ENCODE measurements at regions not wholly inside any gene's neighbourhood (a gene's known extent, or its start where the extent isn't known, plus 50 kb on each side); places are given as distances from the start of the nearest gene placed in this dataset.

DNA sequence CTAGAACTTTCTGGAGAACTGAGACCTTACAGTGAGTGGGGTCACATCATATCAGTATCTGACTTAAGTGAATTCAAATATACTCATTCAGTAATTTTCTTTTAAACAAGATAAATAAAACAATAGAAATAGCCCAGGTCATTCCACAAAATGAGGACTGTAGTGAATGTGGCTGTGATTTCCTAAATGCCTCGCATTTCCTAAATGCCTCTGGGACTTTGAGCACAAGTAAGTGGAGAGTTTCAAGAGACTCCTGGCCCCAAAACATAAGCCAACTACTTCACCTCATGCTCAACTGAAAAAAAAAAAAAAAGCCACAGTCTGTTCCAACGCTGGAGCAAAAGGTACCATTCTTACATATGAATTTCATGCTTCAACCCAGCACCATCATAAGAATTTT, 81.5 kb downstream of the ZNF281 start:
- no peak overlapping the region for H3K27ac ChIP-seq
- H3K4me3 ChIP-seq = no peak overlapping the region

DNA sequence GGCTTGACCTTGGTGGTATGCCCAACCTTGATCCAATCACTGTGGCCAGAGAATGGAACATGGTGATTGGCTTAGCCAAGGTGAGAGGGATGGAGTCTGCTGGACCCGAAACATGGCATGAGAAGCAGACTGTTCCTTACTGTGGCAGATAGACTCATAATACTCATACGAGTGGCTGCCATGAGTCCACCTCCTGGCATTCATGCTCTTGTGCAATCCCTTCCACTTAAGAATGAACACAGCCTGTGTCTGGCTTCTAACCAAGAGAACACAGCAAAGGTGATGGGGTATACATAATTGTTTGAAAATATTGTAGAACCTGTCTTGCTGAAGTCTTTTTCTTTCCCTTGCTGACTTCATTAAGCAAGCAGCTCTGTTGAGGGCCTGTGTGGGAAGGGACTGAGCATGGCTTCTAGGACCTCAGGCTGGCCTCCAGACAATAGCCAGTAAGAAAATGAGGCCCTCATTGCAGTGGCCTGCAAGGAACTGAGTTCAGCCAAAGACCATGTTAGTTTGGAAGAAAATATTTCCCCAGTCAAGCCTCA, 85.9 kb downstream of the ZNF281 start:
- H3K27ac ChIP-seq = no peak overlapping the region
- no peak overlapping the region for H3K4me3 ChIP-seq

DNA sequence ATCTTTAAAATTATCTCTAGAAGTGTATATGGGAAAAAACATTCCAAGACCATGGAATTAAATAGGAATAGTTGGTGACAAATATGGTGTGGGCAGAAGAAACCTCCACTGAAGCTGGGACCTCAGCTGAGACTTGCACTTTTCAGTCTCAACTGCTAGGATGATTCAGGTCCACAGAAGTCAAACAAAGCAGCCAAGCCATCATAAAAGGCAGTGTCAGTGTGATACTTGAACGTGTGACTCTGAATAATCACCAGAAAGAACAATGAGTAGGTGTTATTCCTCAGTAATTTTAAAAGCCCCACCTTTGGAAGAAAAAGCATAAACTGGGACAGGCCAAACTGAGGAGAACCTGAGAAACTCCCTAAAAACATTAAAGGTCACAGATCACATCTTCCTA, 90.7 kb downstream of the ZNF281 start:
- H3K4me3 ChIP-seq = no peak overlapping the region

DNA sequence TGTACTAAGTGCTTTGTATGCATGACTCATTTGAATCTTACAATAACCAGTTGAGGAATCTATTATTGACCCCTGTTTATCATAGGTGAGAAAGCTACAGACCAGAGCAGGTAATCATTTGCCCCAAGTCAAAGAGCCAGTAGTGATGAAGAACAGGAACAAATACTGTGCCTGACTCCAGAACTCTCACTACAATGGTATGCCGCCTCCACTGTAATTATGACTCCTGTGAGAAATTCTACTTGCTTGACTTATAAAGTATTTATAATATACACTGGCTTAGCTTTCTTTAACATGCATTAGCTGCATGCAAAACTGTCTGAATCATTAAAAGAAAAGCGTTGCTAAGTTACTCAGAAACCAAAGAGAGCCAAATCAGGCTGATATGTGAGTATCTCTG, 92.6 kb downstream of the ZNF281 start:
- H3K27ac ChIP-seq = no peak overlapping the region
- no peak overlapping the region for H3K4me3 ChIP-seq

More for the DNA sequence above, 90.7 kb downstream of the ZNF281 start:
- no peak overlapping the region for H3K27ac ChIP-seq

DNA sequence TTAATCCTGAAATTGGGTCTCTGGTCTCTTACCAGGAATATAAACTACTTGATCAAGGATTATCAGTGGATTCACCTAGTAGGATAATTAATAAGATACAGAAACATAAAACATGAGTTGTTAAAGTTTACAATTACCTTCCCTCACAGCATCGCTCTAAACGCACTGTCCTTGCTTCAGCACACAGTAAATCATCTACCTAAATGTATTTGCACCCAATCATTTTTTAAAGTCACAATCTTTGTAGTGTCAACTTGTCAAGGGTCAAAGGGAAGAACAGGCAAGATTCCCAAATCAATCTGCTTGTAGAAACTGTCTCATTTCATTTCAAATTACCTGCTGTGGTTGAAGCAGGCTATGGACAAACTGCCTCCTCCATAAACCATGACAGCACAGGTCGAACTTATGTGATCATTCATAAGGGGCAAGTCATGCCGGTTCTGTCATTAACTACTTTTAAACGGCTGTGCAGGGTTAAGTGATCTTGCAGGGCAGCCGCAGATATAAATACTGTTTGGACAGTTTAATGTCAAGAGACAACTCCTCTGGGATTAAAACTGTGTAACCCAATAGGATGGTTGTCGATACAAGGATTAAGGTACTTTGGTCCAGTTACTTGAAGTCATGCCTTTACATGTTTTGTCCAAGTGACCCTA, 93.6 kb downstream of the ZNF281 start:
- Histone ChIP-seq H3K27ac (no peak overlapping the region), H3K4me3 (no peak overlapping the region)

DNA sequence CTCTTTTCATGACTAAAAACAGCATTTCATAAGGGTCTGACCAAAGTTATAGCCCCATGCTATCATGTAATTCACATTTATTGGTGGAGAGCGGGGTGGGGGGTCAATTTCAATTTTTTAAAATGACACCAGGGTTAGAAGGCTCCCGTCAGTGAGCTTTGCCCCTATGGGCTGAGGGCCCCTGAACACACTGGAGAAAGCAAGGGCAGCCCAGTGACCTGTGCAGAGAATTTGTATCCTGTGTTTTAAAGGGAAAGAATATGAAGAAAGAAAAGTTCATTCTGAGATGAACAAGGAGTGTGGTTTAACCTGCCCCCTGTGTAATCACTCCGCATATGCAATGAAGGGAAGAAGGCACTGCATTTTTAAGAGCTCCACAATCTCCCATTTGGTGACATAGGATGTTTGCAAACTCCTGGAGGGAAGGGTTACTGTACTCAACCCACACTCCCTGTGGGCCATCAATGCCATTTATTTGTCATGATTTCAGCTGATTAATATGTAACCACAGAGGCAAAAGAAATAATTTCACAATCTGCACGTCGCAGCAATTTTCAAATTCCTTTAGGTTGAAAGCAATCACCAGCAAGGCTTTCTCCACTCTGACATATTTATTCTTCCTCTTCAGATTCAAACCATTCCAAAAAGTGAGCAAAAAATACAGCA, 95.6 kb downstream of the ZNF281 start:
- no peak overlapping the region for H3K4me3 ChIP-seq
- H3K27ac ChIP-seq = no peak overlapping the region

DNA sequence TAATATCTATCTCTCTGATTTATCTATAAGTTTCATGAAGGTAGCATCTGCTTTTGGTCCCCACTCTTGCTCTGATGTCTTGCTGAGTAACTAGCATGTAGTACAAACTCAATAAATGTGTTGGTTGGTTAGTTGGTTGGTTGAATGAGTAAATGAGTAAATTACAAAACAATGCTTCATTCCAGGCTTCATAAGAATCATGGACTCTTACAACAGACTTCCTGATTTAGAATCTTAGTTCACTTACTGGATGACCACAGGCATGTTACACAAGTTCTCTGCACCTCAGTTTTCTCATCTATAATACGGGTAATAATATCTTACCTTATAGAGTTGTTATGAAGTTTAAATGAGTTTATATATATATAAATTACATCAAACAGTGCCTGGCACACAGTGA, 98.6 kb downstream of the ZNF281 start:
- H3K27ac ChIP-seq = no peak overlapping the region
- H3K4me3 ChIP-seq = no peak overlapping the region

DNA sequence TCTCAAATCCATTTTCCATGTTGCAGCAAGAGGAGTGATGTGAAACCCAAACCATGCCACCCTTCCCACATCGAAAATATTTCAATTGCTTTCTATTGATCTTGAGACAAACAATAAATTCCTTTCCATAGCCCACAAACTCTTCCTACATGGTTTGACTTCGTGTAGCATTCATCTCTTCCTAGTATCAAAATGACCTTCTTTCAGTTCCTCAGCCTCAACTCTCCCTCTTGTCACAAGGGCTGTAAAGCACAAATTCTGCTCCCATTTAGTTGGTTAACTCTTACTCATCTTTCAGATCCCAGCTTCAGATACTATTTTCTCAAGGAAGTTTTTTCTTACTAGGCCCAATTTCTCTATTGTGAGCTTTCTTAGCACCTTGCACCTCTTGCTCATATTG, 99.0 kb downstream of the ZNF281 start:
- H3K4me3 ChIP-seq = no peak overlapping the region
- no peak overlapping the region for H3K27ac ChIP-seq

DNA sequence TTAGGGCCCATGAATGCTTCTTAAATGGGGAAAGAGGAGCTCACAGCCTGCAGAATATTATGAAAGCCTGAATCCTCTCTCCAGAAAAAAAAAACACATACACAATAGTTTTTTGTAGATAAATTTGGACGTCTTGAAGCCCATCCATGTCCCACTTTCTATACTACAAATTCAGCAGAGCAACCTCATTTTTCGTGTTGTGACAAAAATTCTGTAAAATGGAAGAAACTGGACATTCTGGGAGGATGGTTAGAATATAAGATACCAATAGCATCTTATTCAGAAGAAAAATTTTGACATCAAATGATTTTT, 102.1 kb downstream of the ZNF281 start:
- Histone ChIP-seq H3K27ac (no peak overlapping the region), H3K4me3 (no peak overlapping the region)

DNA sequence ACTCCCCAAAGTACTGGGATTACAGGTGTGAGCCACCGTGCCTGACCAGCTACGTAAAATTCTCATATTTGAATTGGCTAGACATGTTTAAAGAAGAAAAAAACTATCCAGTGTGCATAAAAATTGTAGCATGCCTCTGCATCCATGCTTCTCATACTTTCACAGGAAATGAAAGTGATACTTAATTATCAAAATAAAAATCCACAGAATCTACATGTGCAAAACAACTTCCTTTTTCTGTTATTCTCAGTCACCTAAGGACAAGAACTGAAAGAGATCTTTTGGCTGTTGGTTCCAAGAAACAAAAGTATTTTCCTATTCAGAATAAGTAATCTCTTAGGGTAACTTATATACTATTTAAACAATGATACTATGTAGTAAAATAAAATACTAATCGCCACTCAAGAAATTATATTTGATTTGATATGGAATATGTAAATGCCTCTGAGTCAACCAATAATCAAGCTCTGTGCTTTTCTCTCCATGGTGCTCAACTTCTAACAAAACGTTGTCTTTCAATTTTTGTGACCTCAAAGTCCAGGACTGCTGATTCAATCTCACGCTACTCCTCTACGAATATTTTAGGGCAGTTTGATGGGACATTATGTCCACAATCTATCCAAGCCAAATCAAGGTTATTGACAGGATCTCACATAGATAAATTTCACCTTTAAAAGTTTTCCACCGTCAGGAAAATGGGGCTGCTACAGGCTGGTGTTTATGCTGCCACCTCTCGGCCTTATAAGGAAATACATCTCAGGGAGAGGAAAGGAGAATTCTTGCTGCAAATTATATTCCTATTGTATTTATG, 102.7 kb downstream of the ZNF281 start:
- Histone ChIP-seq H3K27ac (peak overlapping the region in 1 of 21 experiments; percentile 25), H3K4me3 (no peak overlapping the region)

DNA sequence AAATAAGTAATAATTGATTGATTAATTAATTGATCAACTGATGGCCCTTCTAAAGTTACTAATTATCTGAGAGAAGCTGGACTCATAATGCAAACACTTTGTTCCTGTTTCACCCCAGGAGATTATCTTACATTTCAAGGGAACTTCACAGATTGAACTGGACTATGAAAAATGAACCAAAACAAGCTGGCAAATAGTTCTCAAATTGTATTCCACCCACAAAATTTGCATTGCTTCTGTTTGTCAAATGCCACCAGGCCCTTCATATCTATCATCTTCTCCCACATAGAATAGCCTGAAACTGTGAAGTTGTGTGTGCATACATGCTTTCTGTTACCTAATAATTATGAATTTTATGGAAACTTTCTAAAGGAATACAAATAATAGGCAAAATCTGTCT, 104.0 kb downstream of the ZNF281 start:
- no peak overlapping the region for H3K4me3 ChIP-seq
- peak overlapping the region in 1 of 21 experiments; percentile 16 for H3K27ac ChIP-seq

DNA sequence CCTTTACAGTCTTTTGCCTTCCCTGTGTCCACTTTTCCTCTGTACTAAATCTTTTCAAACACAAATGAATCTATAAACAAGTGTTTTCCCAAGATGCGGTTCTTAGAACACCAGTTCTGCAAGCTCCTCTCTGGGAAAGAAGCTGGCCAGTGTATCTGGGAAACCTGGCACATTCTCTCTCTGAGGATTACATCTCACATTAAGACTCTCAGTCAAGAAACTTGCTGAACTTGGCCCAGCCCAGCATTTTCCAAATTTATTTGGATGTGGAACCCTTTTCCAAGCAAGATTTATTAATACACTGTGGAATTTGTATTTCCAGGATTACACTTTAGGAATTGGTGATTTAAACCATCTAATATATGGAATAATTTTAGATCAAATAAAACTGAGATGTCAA, 105.7 kb downstream of the ZNF281 start:
- Histone ChIP-seq H3K4me3 (no peak overlapping the region), H3K27ac (no peak overlapping the region)

DNA sequence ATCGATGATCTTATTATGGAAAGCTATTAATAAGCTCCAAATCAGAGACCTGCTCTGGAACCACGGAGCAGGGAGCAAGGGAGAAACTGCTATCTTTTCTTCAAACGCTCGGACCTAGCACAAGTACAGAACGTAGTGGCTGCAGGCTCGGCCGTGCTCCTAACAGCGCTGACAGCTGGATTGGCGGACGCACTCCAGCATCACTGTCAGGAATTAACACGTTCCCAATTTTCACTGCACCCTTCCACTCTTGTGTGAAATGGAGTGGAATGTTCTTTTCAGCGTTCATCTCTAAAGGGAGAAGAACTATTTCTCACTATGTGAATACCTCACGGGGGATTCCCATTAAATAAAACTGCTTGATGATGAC, 106.9 kb downstream of the ZNF281 start:
- H3K27ac ChIP-seq = peak overlapping the region in 5 of 21 experiments; percentile 30 to 77 (median 66)

DNA sequence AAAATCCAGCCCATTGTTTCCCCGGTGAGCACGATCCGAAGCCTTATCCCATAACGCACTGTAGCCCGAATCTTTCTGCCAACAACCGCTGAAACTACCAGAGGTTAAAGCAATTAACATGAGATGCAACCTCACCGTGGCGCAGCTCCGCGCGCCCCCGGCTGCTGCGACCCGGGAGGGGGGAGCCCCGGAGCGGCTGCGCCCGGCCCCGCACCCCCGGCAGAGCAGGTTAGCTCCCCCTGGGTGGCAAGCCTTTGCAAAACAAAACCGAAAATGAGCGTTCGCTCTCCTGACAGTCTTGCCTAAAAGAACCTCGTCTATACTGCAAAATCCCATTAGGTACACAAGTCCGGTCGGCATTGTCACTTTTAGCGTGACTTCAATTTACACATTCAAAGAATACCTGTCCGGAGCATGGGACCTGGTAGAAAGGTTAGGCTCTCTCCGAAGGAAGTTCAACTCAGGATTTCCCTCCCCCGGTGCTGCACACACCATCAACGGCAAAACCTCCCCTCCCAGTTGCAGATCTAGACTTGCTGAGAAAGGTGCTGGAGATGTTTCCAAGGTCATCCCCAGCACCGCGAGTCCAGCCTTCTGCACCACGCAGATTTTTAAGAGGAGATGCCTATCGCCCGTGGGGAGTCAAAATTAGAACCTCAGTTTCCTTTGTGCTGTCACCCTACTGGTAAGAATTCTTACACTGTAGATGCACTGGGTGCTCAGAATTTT, 107.5 kb downstream of the ZNF281 start:
- peak overlapping the region; percentile 38 to 72 (median 57) for H3K4me3 ChIP-seq
- H3K27ac ChIP-seq = peak overlapping the region in 14 of 21 experiments; percentile 12 to 77 (median 64)

More for the DNA sequence above, 106.9 kb downstream of the ZNF281 start:
- peak overlapping the region; percentile 38 to 72 (median 57) for H3K4me3 ChIP-seq

DNA sequence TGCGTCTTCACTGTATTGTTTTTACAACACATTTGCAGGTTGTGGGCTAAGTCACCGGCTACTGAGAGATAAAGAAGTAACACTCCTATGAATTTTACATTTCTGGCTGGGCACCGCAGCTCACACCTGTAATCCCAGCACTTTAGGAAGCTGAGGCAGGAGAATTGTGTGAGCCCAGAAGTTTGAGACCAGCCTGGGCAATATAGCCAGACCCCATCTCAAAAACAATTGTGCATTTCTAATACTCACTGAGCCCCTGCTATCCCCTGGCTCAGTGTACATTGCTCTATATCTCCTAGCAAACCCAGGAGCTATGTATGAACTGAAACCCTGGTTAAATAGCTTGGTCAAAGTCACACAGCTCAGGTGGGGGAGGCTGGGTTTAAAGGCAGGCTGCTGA, 108.7 kb downstream of the ZNF281 start:
- no peak overlapping the region for H3K4me3 ChIP-seq
- no peak overlapping the region for H3K27ac ChIP-seq

DNA sequence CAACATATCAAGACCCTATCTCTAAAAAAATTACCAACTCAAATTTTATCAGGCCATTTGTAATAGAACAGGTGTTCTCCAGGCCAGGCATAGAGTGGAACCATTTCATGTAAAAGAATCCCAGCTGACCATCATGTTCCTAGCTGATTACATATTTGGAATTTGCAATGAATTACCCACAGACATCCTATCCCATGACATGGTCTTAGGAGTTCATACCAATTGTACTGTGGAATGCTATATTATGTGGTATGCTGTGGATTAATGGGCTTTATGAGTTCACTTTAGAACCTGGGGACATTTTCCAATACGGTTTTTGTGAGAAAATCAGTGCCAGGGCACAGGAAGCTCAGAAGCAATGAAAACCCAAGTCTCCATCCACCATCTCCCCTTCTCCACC, 110.3 kb downstream of the ZNF281 start:
- no peak overlapping the region for H3K4me3 ChIP-seq
- no peak overlapping the region for H3K27ac ChIP-seq

DNA sequence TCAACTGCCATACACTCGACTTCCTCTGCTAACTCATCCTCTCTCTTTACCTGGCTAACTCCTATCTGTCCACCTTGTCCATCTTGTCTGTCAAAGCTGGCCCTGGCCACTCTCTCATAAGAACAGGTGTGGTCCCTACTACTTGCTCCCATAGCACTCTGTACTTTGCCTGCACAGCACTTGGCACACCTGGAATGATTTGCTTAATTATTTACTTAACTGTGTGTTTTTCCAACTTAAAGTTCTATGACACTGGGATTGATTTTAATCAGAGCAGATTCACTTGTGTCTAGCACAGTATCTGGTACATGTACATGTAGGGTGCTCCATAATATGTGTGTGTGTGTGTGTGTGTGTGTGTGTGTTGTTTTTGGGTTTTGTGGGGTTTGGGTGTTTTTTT, 111.6 kb downstream of the ZNF281 start:
- Histone ChIP-seq H3K27ac (no peak overlapping the region), H3K4me3 (no peak overlapping the region)

DNA sequence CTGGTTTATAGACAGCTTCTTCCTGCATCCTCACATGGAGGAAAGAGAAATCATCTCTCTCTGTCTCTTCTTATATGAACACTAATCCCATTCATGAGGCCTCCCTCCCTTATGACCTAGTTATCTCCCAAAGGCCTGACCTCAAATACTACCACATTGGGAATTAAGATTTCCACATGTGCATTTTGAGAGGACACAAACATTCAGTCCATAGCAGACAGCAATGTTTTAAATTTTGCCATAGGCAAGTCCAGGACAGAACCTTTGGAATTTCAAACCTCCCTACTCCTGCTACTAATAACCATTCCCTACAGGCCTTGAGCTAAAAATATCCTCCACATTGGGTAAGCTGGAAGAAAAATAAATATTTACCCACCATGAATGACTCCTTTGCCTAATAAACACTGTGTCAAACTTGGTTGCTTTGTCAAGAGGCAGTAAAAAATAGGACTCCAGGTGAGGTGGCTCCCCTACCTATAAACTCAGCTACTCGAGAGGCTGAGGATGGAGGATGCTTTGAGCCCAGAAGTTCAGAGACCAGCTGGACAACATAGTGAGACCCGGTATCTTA, 113.7 kb downstream of the ZNF281 start:
- no peak overlapping the region for H3K27ac ChIP-seq
- H3K4me3 ChIP-seq = no peak overlapping the region

DNA sequence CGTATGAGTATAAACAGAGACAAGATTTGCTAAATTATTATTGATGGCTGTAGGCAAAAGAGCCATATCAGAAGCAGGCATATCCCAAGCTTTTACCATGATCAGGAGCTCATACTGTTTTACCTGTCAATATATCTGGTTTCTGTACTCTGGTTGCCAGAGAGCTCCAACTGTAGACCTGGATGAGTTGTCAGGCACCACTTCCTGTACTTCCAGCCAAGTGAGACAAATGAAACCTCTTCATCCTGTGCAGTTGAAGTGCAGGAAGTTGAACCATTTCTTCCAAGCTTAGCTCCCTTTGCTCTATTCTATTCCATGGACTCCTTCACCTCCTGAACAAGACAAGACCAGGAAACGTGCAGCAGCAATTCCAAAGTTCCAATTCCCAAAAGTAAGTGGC, 115.6 kb downstream of the ZNF281 start:
- no peak overlapping the region for H3K27ac ChIP-seq
- no peak overlapping the region for H3K4me3 ChIP-seq

DNA sequence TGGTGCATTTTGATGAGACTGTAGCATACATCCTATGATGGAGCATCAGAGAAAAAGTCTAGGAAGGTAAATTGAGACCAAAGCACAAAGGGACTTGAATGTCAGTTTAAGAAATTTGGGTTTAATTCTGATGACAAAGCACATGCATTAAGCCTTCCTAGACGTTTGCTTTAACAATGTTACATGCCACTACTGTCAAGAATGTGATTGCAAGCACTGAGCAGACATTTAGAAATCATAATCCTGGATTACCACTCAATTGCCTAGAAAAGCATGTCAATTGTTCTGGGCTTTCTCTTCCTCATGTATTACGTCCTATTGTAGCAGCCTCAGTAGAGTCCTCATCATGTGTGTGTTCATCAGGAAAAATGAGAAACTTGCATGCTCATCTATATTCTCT, 117.1 kb downstream of the ZNF281 start:
- Histone ChIP-seq H3K4me3 (no peak overlapping the region), H3K27ac (no peak overlapping the region)
